ENCODE measurements at regions not wholly inside any gene's neighbourhood (a gene's known extent, or its start where the extent isn't known, plus 50 kb on each side); places are given as distances from the start of the nearest gene placed in this dataset.

DNA sequence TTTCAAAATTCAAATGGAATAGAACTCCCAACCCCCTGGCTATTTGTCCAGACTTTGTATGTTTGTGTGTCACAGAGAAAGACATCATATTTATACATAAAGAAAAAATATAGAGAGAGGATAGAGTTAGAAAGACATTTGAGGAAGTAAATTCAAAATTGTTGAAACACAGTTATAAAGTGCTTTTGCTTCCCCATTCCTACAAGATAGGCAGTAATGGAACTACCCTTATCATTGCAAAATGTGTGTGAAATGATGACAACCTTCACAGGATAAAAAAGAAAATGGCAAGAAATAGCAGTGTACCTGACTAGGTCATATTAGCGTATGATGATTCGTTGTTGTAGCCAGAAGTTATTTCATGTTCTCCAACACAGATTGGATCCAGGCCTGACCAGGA lies 63.1 kb downstream of the FZD1 start:
- Histone ChIP-seq H3K36me3 (replicated peaks in 1 of 2) (no peaks in the 10 kb centered on the region), H3K4me3 (no peak overlapping the region), H3K27me3 (no peaks in the 10 kb centered on the region), H3K4me1 (replicated peaks in 1 of 2) (peaks cover 0 to 27% of the 10 kb centered on the region in 2 donors), H3K27ac (peak overlapping the region in 2 of 5 donors; percentile 58 to 61), H3K9me3 (replicated peaks in 1 of 3) (no peaks in the 10 kb centered on the region)
- 79 to 91% (median 85%) methylated on average over 2 of the region's 2 CpGs for WGBS, 4 donors
- TF ChIP-seq, protein P1, sequence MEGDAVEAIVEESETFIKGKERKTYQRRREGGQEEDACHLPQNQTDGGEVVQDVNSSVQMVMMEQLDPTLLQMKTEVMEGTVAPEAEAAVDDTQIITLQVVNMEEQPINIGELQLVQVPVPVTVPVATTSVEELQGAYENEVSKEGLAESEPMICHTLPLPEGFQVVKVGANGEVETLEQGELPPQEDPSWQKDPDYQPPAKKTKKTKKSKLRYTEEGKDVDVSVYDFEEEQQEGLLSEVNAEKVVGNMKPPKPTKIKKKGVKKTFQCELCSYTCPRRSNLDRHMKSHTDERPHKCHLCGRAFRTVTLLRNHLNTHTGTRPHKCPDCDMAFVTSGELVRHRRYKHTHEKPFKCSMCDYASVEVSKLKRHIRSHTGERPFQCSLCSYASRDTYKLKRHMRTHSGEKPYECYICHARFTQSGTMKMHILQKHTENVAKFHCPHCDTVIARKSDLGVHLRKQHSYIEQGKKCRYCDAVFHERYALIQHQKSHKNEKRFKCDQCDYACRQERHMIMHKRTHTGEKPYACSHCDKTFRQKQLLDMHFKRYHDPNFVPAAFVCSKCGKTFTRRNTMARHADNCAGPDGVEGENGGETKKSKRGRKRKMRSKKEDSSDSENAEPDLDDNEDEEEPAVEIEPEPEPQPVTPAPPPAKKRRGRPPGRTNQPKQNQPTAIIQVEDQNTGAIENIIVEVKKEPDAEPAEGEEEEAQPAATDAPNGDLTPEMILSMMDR (IDR thresholded peaks at IDR 0.05): no peak
- no peak for TF ChIP-seq POLR2A (IDR thresholded peaks at IDR 0.05)
- intact Hi-C loops (cut with DNase I): no loop called here
- no peak for DNase-seq

DNA sequence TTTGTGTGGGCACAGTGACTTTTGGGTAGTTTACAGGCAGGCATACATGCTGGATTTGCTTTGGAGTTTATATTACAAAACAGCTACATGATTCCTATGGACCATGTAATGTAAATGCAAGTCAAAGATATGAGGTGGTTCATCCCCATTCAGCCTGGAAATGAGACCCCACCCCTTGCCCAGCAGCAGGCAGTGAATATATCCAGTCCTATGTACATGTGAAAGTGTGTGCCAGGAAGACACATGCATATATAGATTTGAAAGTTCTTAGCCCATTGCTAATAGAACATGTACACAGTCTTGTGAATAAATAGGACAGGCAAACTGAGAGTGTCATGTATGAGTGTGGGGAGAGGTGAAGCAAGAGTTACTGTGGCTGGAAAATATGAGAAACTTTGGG lies 65.3 kb downstream of the FZD1 start:
- peaks cover 0 to 24% of the 10 kb centered on the region in 2 donors for H3K4me1 ChIP-seq (replicated peaks in 1 of 2)
- H3K27me3 ChIP-seq: no peaks in the 10 kb centered on the region
- no peaks in the 10 kb centered on the region for H3K9me3 ChIP-seq (replicated peaks in 1 of 3)
- H3K4me3 ChIP-seq: no peak overlapping the region
- intact Hi-C loops (cut with DNase I): no loop called here
- TF ChIP-seq, protein P1 (IDR thresholded peaks at IDR 0.05): no peak
- no peak for TF ChIP-seq POLR2A (IDR thresholded peaks at IDR 0.05)
- DNase-seq: no peak
- no peak overlapping the region for H3K27ac ChIP-seq
- H3K36me3 ChIP-seq (replicated peaks in 1 of 2): no peaks in the 10 kb centered on the region

DNA sequence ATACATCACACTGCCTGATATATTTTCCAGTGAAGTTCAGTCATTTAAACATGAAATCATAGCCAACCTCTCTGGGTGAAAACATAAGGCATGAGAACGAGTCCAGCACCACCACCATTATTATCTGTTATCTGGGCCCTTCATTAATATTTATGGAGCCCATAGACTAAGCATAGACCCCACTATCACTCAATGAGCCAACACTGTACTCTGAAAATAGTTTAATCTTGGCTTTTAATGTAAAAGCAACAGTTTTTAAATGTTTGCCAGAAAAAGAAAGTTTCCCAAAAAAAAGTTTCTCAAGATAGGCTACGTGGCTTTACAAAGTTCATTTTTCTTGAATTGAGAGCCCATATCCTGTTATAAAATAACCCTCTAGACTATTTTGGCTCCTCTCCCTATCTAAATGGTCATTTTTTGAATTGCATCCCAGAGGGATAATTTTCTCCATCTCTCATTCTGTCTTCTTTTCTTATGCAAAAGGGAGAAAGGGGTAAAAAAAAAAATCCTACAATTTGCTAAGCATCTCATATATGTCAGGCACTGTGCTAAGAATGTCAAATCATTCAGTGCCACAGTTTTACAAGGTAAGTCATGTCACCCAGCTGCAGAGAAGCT lies 66.1 kb downstream of the FZD1 start:
- no peak for TF ChIP-seq POLR2A (IDR thresholded peaks at IDR 0.05)
- H3K27ac ChIP-seq: peak overlapping the region in 1 of 5 donors; percentile 25

DNA sequence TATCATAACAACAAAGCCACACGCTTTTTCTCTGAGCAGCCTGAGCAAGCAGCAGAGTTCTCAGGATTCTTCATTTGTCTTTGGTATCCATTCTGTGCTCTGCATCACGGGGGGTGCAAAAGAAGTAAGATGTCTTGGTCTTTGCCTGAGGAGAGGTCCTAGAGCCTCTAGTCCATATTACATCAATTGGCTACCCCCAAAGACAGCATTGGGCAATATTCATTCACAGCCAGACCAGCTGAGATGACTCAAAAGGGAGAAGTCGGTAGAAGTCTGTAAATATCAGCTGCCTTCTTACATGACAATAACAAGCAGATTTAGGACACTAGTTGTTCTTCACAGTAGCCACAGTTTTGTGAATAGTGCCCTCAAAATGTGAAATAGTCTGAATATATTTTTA lies 66.6 kb downstream of the FZD1 start:
- WGBS, 4 donors: 41 to 49% (median 45%) methylated on average over 3 of the region's 3 CpGs
- Histone ChIP-seq H3K27me3 (no peaks in the 10 kb centered on the region), H3K4me3 (no peak overlapping the region), H3K9me3 (replicated peaks in 1 of 3) (no peaks in the 10 kb centered on the region), H3K4me1 (replicated peaks in 1 of 2) (peaks cover 0 to 20% of the 10 kb centered on the region in 2 donors), H3K27ac (peak overlapping the region in 1 of 5 donors; percentile 25), H3K36me3 (replicated peaks in 1 of 2) (no peaks in the 10 kb centered on the region)
- no peak for DNase-seq
- TF ChIP-seq POLR2A (IDR thresholded peaks at IDR 0.05): no peak
- TF ChIP-seq, protein P1 (IDR thresholded peaks at IDR 0.05): no peak
- intact Hi-C loops (cut with DNase I): no loop called here

More for the DNA sequence above, 66.1 kb downstream of the FZD1 start:
- H3K4me3 ChIP-seq: no peak overlapping the region
- H3K36me3 ChIP-seq (replicated peaks in 1 of 2): no peaks in the 10 kb centered on the region
- H3K9me3 ChIP-seq (replicated peaks in 1 of 3): no peaks in the 10 kb centered on the region
- WGBS, 4 donors: 35 to 59% (median 44%) methylated on average over 2 of the region's 2 CpGs
- DNase-seq: no peak
- peaks cover 0 to 24% of the 10 kb centered on the region in 2 donors for H3K4me1 ChIP-seq (replicated peaks in 1 of 2)
- H3K27me3 ChIP-seq: no peaks in the 10 kb centered on the region
- intact Hi-C loops (cut with DNase I): no loop called here

DNA sequence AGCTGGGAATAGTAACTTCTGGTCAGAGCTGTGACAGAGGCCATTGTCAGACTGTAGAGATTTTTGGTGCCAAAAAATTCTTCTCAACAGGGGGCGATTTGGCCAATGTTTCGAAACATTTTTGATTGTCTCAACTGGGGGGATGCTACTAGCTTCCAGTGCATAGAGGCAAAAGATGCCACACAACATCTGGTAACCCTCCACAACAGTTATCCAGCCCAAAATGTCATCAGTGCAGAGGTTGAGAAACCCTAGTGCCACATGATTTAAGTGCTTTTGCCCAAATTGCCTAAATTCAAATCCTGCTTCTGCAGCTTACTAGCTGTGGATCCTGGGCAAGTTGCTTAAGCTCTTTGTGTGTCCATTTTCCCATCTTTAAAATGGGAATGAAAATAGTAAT lies 71.9 kb downstream of the FZD1 start:
- no peak overlapping the region for H3K4me3 ChIP-seq
- no peak overlapping the region for H3K27ac ChIP-seq
- no peak for DNase-seq
- H3K27me3 ChIP-seq: no peaks in the 10 kb centered on the region
- 71 to 87% (median 82%) methylated on average over 2 of the region's 2 CpGs for WGBS, 4 donors
- intact Hi-C loops (cut with DNase I): no loop called here
- TF ChIP-seq, protein P1 (IDR thresholded peaks at IDR 0.05): no peak
- no peak for TF ChIP-seq POLR2A (IDR thresholded peaks at IDR 0.05)
- no peaks in the 10 kb centered on the region for H3K4me1 ChIP-seq (replicated peaks in 1 of 2)
- no peaks in the 10 kb centered on the region for H3K36me3 ChIP-seq (replicated peaks in 1 of 2)
- H3K9me3 ChIP-seq (replicated peaks in 1 of 3): no peaks in the 10 kb centered on the region

Measured in adrenal gland (tissue), 9 donors.